Activated naive CD8-positive, alpha-beta T cell treated with anti-CD3 and anti-CD28 coated beads, Interleukin-2, amount 50 U/mL, for 16 hours (primary cell): ENCODE measurements at regions not wholly inside any gene's neighbourhood (a gene's known extent, or its start where the extent isn't known, plus 50 kb on each side); places are given as distances from the start of the nearest gene placed in this dataset.

ENCODE experiments used
- DNase-seq: peaks from one replicate; pipeline ENCODE4 v3.0.0-alpha.2; 2020; ENCODE audit warnings: low read depth, low spot score

- DNase-seq, result no peak
Measured at GRCh38 chr10:45197816-45198485, 117.5 kb downstream of the OR13A1 start.

- no peak for DNase-seq
Measured at GRCh38 chr10:45198486-45199204, 116.8 kb downstream of the OR13A1 start.

GRCh38 chr10:45199205-45199740, 116.1 kb downstream of the OR13A1 start:
- DNase-seq, result no peak

GRCh38 chr10:45201271-45201670, 114.1 kb downstream of the OR13A1 start:
- DNase-seq, result no peak

- no peak for DNase-seq
Measured at GRCh38 chr10:45202242-45202641, 113.2 kb downstream of the OR13A1 start.

- no peak for DNase-seq
Measured at GRCh38 chr10:45204954-45205775, 110.2 kb downstream of the OR13A1 start.

GRCh38 chr10:45209888-45210287, 105.5 kb downstream of the OR13A1 start:
- DNase-seq, result no peak

GRCh38 chr10:45211576-45211975, 103.8 kb downstream of the OR13A1 start:
- no peak for DNase-seq

- DNase-seq, result no peak
Measured at GRCh38 chr10:45219416-45219815, 96.0 kb downstream of the OR13A1 start.

- DNase-seq, result no peak
Measured at GRCh38 chr10:45220931-45221330, 94.5 kb downstream of the OR13A1 start.

GRCh38 chr10:45224219-45224841, 91.1 kb downstream of the OR13A1 start:
- DNase-seq, result no peak

GRCh38 chr10:45227042-45227441, 88.4 kb downstream of the OR13A1 start:
- no peak for DNase-seq

- DNase-seq, result no peak
Measured at GRCh38 chr10:45227456-45227855, 88.0 kb downstream of the OR13A1 start.

- DNase-seq, result no peak
Measured at GRCh38 chr10:45229823-45230222, 85.6 kb downstream of the OR13A1 start.

- DNase-seq, result peak; percentile 27
Measured at GRCh38 chr10:45235260-45235769, 80.1 kb downstream of the OR13A1 start.

GRCh38 chr10:45235798-45236220, 79.6 kb downstream of the OR13A1 start:
- DNase-seq, result no peak

- no peak for DNase-seq
Measured at GRCh38 chr10:45238896-45239295, 76.5 kb downstream of the OR13A1 start.

- no peak for DNase-seq
Measured at GRCh38 chr10:45239642-45240041, 75.8 kb downstream of the OR13A1 start.

- no peak for DNase-seq
Measured at GRCh38 chr10:45241865-45242520, 73.4 kb downstream of the OR13A1 start.

GRCh38 chr10:45243261-45243660, 72.1 kb downstream of the OR13A1 start:
- no peak for DNase-seq

GRCh38 chr10:45246522-45246921, 68.9 kb downstream of the OR13A1 start:
- DNase-seq, result no peak
